GM12878 (cell line): ENCODE measurements at regions not wholly inside any gene's neighbourhood (a gene's known extent, or its start where the extent isn't known, plus 50 kb on each side); places are given as distances from the start of the nearest gene placed in this dataset.

Source experiments
- ATAC-seq: fragments of 200-7000 bp; cut with Tn5 transposase; 3 replicates; pipeline ENCODE4 v1.9.1; 2020; ENCODE audit warnings: mild to moderate bottlenecking, moderate library complexity
- BruUV-seq: library from RNA; stranded (reverse); fragments of 400-500 nt; replicated peaks from 2 replicates; lab custom pipeline; 2021; lab: Mats Ljungman, UMichigan
- CTCF ChIA-PET: fragments of 300-600 bp; sonication (Branson Sonifier 250); formaldehyde crosslinking; extraction: SDS; loops from one replicate; lab custom pipeline; 2021; ENCODE audit warnings: inconsistent platforms; lab: Yijun Ruan, JAX
- POLR2A ChIA-PET: fragments of 350-600 bp; formaldehyde crosslinking; extraction: SDS; loops from one replicate; lab custom pipeline; 2021; ENCODE audit warnings: inconsistent platforms; lab: Charles Lee
- RAD21 ChIA-PET: fragments of 300-600 bp; sonication (Branson Sonifier 250); formaldehyde crosslinking; loops from one replicate; lab custom pipeline; 2023; ENCODE audit warnings: antibody characterized with exemption; ENCODE audit not compliant: unreplicated experiment; lab: Charles Lee
- SMC1A ChIA-PET: fragments of 300-600 bp; sonication (Branson Sonifier 250); formaldehyde crosslinking; loops from one replicate; lab custom pipeline; 2023; ENCODE audit not compliant: unreplicated experiment, uncharacterized antibody; lab: Charles Lee
- DNase-seq: peaks from one replicate; pipeline ENCODE4 v3.0.0-alpha.2; 2011; ENCODE audit warnings: low read depth, low spot score
- FAIRE-seq: peaks from 3 replicates; lab custom pipeline; 2011; peaks lifted over from hg19 to GRCh38; lab: Jason Lieb, UNC
- H2AFZ ChIP-seq: 2 replicates; pipeline ENCODE4 v1.6.0; 2011; ENCODE audit warnings: low read depth, low read length, control low read depth; ENCODE audit not compliant: control insufficient read depth
- H3K27ac ChIP-seq: 2 replicates; pipeline ENCODE4 v1.5.1; 2011; ENCODE audit warnings: control low read depth; ENCODE audit not compliant: control insufficient read depth, insufficient read depth
- H3K27me3 ChIP-seq, 2 experiments: replicated peaks in 1 of 2; 2 replicates each; pipeline versions ENCODE4 v1.6.0 to v1.6.1; 2011; ENCODE audit warnings: low read length in 1 of 2; ENCODE audit not compliant: control insufficient read depth in 2 of 2, insufficient read depth in 2 of 2
- H3K36me3 ChIP-seq, 2 experiments: 2 replicates each; pipeline ENCODE4 v1.5.1; 2011; ENCODE audit warnings: low read length in 1 of 2; ENCODE audit not compliant: control insufficient read depth in 2 of 2, insufficient read depth in 2 of 2
- H3K4me1 ChIP-seq: 2 replicates; pipeline ENCODE4 v1.6.1; 2011; ENCODE audit warnings: mild to moderate bottlenecking, low read length, moderate library complexity, mixed read lengths; ENCODE audit not compliant: control insufficient read depth, insufficient read depth
- H3K4me2 ChIP-seq: 2 replicates; pipeline ENCODE4 v1.6.0; 2011; ENCODE audit warnings: control low read depth; ENCODE audit not compliant: control insufficient read depth, insufficient read depth
- H3K4me3 ChIP-seq: fragments of 200-600 bp; sonication (generic); 2 replicates; pipeline ENCODE4 v1.5.1; 2016
- H3K79me2 ChIP-seq: 2 replicates; pipeline ENCODE4 v1.6.0; 2011; ENCODE audit warnings: low read length; ENCODE audit not compliant: control insufficient read depth, insufficient read depth
- H3K9ac ChIP-seq: 2 replicates; pipeline ENCODE4 v1.8.0; 2011; ENCODE audit warnings: low read length, control low read depth, mixed read lengths; ENCODE audit not compliant: control insufficient read depth, insufficient read depth
- H3K9me3 ChIP-seq: replicated peaks from 3 replicates; pipeline ENCODE4 v1.5.1; 2011; ENCODE audit warnings: mild to moderate bottlenecking, low read length; ENCODE audit not compliant: control insufficient read depth, insufficient read depth
- H4K20me1 ChIP-seq: 2 replicates; pipeline ENCODE4 v1.6.0; 2011; ENCODE audit not compliant: control insufficient read depth, insufficient read depth
- CBX5 ChIP-seq: sonication (generic); IDR thresholded peaks from 2 replicates; pipeline ENCODE4 v1.6.1; 2016; ENCODE audit warnings: low read depth, moderate library complexity, mild to moderate bottlenecking, inconsistent platforms
- CREB1 ChIP-seq: IDR thresholded peaks from 2 replicates; pipeline ENCODE4 v1.6.1; 2012; ENCODE audit warnings: low read depth, mild to moderate bottlenecking, inconsistent platforms
- MEF2B ChIP-seq: fragments of 450-650 bp; IDR thresholded peaks from 2 replicates; pipeline ENCODE4 v1.6.1; 2018; ENCODE audit warnings: mild to moderate bottlenecking, moderate library complexity; ENCODE audit not compliant: partially characterized antibody, poor library complexity, severe bottlenecking
- MYC ChIP-seq: IDR thresholded peaks from 2 replicates; pipeline ENCODE4 v1.6.1; 2011; ENCODE audit warnings: mild to moderate bottlenecking, low read length, moderate library complexity, inconsistent platforms; ENCODE audit not compliant: insufficient read depth, insufficient replicate concordance, insufficient read length, severe bottlenecking
- NFYA ChIP-seq: IDR thresholded peaks from 2 replicates; pipeline ENCODE4 v1.6.1; 2011; ENCODE audit warnings: low read depth, mild to moderate bottlenecking, low read length, improper control_type of control experiment, borderline replicate concordance
- RB1 ChIP-seq: fragments of 450-650 bp; formaldehyde crosslinking; IDR thresholded peaks from 2 replicates; pipeline ENCODE4 v1.6.1; 2017; ENCODE audit warnings: mild to moderate bottlenecking, borderline replicate concordance
- RBBP5 ChIP-seq: fragments of 200-600 bp; sonication (generic); conservative IDR thresholded peaks from 2 replicates; pipeline ENCODE4 v1.6.1; 2016
- SIX5 ChIP-seq: IDR thresholded peaks from 2 replicates; pipeline ENCODE4 v1.6.1; 2011; ENCODE audit warnings: mild to moderate bottlenecking, low read depth, low read length, moderate library complexity; ENCODE audit not compliant: severe bottlenecking
- SPI1 ChIP-seq: IDR thresholded peaks from 2 replicates; pipeline ENCODE4 v1.6.1; 2011; ENCODE audit warnings: low read depth, mild to moderate bottlenecking, low read length, moderate library complexity, borderline replicate concordance; ENCODE audit not compliant: insufficient read depth
- TARDBP ChIP-seq: IDR thresholded peaks from 2 replicates; pipeline ENCODE4 v1.6.1; 2016; ENCODE audit warnings: borderline replicate concordance
- WGBS: methylation state at CpG from one replicate; pipeline ENCODE4 v1.1.6; 2016; ENCODE audit warnings: low lambda C conversion rate; ENCODE audit not compliant: insufficient replicate concordance, insufficient coverage; ENCODE audit errors: missing lambda C conversion rate; 5-methylcytosine and 5-hydroxymethylcytosine counted together
- in situ Hi-C: fragments of 300-500 bp; cut with MboI; formaldehyde crosslinking; loops from 9 replicates; pipeline ENCODE4 v1.14.3; 2018; ENCODE audit warnings: mixed read lengths
- intact Hi-C: fragments of 100-400 bp; cut with micrococcal nuclease; formaldehyde crosslinking; loops from one replicate; pipeline ENCODE4 v1.14.2; 2022; ENCODE audit not compliant: unreplicated experiment
- TF ChIP-seq, protein P1 (sequence below): IDR thresholded peaks from 2 replicates; pipeline ENCODE4 v1.6.1; 2011; ENCODE audit warnings: borderline replicate concordance, low read depth, mild to moderate bottlenecking, moderate library complexity, mixed read lengths, low read length; ENCODE audit not compliant: insufficient read depth; ENCODE audit errors: extremely low read length
- TF ChIP-seq, protein P2 (sequence below): IDR thresholded peaks from 2 replicates; pipeline ENCODE4 v1.6.1; 2012; ENCODE audit warnings: mild to moderate bottlenecking, low read depth, low read length
- TF ChIP-seq, protein P3 (sequence below): fragments of 450-650 bp; IDR thresholded peaks from 2 replicates; pipeline ENCODE4 v1.6.1; 2017; ENCODE audit warnings: mild to moderate bottlenecking

DNA sequence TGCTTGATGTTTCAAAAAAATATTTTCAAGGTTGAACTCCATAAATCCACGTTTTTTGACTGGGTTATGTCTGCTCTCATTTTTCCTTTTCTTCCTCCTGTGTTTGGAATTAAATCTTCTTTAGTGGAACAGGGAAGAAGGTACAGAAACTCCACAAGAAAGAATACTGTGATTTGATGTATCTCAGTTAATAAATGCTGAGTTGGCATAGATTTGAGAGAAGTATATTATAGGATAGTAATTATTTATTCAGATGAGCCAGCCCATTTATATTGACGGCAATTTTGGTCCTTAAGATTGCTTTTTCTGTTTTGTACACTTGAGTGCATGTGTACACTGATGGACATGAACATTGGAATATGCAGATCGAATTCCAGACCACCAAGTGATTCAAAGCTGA is 481.4 kb downstream of the PSAT1 start:
- SMC1A ChIA-PET, result interaction anchor here (1.3 kb wide), 1 partner anchor 13 kb away, joined by 3 read pairs; no protein-coding TSS in a partner anchor
- no peak for DNase-seq
- no peak for FAIRE-seq

More for the DNA sequence above, 481.4 kb downstream of the PSAT1 start:
- Histone ChIP-seq H3K9me3 (no peaks in the 10 kb centered on the region), H3K36me3 (no peaks in the 10 kb centered on the region), H3K27me3 (no peaks in the 10 kb centered on the region; a peak in 1 of 4 replicates), H4K20me1 (no peaks in the 10 kb centered on the region), H3K79me2 (no peaks in the 10 kb centered on the region), H3K9ac (no peak overlapping the region), H3K4me2 (no peak overlapping the region), H2AFZ (no peak overlapping the region), H3K4me1 (no peaks in the 10 kb centered on the region), H3K4me3 (no peak overlapping the region), H3K27ac (no peak overlapping the region)
- ChIA-PET RAD21 (no interaction called here), POLR2A (no interaction called here), CTCF (no interaction called here)
- intact Hi-C loops, result no loop called here
- in situ Hi-C loops, result no loop called here
- TF ChIP-seq, protein P1, sequence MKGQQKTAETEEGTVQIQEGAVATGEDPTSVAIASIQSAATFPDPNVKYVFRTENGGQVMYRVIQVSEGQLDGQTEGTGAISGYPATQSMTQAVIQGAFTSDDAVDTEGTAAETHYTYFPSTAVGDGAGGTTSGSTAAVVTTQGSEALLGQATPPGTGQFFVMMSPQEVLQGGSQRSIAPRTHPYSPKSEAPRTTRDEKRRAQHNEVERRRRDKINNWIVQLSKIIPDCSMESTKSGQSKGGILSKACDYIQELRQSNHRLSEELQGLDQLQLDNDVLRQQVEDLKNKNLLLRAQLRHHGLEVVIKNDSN, result no peak
- no peak for TF ChIP-seq SIX5
- TF ChIP-seq, protein P2, sequence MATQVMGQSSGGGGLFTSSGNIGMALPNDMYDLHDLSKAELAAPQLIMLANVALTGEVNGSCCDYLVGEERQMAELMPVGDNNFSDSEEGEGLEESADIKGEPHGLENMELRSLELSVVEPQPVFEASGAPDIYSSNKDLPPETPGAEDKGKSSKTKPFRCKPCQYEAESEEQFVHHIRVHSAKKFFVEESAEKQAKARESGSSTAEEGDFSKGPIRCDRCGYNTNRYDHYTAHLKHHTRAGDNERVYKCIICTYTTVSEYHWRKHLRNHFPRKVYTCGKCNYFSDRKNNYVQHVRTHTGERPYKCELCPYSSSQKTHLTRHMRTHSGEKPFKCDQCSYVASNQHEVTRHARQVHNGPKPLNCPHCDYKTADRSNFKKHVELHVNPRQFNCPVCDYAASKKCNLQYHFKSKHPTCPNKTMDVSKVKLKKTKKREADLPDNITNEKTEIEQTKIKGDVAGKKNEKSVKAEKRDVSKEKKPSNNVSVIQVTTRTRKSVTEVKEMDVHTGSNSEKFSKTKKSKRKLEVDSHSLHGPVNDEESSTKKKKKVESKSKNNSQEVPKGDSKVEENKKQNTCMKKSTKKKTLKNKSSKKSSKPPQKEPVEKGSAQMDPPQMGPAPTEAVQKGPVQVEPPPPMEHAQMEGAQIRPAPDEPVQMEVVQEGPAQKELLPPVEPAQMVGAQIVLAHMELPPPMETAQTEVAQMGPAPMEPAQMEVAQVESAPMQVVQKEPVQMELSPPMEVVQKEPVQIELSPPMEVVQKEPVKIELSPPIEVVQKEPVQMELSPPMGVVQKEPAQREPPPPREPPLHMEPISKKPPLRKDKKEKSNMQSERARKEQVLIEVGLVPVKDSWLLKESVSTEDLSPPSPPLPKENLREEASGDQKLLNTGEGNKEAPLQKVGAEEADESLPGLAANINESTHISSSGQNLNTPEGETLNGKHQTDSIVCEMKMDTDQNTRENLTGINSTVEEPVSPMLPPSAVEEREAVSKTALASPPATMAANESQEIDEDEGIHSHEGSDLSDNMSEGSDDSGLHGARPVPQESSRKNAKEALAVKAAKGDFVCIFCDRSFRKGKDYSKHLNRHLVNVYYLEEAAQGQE, result no peak
- TF ChIP-seq MEF2B, result no peak
- TF ChIP-seq CBX5, result no peak
- TF ChIP-seq CREB1, result no peak
- TF ChIP-seq RB1, result no peak
- TF ChIP-seq, protein P3, sequence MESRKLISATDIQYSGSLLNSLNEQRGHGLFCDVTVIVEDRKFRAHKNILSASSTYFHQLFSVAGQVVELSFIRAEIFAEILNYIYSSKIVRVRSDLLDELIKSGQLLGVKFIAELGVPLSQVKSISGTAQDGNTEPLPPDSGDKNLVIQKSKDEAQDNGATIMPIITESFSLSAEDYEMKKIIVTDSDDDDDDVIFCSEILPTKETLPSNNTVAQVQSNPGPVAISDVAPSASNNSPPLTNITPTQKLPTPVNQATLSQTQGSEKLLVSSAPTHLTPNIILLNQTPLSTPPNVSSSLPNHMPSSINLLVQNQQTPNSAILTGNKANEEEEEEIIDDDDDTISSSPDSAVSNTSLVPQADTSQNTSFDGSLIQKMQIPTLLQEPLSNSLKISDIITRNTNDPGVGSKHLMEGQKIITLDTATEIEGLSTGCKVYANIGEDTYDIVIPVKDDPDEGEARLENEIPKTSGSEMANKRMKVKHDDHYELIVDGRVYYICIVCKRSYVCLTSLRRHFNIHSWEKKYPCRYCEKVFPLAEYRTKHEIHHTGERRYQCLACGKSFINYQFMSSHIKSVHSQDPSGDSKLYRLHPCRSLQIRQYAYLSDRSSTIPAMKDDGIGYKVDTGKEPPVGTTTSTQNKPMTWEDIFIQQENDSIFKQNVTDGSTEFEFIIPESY, result no peak
- TF ChIP-seq MYC, result no peak
- TF ChIP-seq RBBP5, result no peak
- TF ChIP-seq SPI1, result no peak
- TF ChIP-seq TARDBP, result no peak
- no peak for TF ChIP-seq NFYA
- no TSS peak for BruUV-seq
- 2% methylated on average over 3 of the region's 3 CpGs for WGBS
- ATAC-seq, result no peak
